NT2/D1 (cell line): ENCODE measurements at regions not wholly inside any gene's neighbourhood (a gene's known extent, or its start where the extent isn't known, plus 50 kb on each side); places are given as distances from the start of the nearest gene placed in this dataset.

Experiments
- DNase-seq: peaks from one replicate; pipeline ENCODE4 v3.0.0-alpha.2; 2011; ENCODE audit warnings: low read depth, low spot score
- H3K27me3 ChIP-seq: 2 replicates; pipeline ENCODE4 v1.6.0; 2011; ENCODE audit warnings: mild to moderate bottlenecking; ENCODE audit not compliant: insufficient read length, insufficient read depth
- H3K36me3 ChIP-seq: 2 replicates; pipeline ENCODE4 v1.6.1; 2011; ENCODE audit warnings: mild to moderate bottlenecking, low read length, mixed read lengths; ENCODE audit not compliant: insufficient read depth, insufficient read length
- H3K4me1 ChIP-seq: 2 replicates; pipeline ENCODE4 v1.5.1; 2011; ENCODE audit not compliant: insufficient read depth, insufficient read length
- H3K4me3 ChIP-seq: 2 replicates; pipeline ENCODE4 v1.5.1; 2011; ENCODE audit warnings: low read depth; ENCODE audit not compliant: insufficient read length
- H3K9ac ChIP-seq: 2 replicates; pipeline ENCODE4 v1.6.0; 2011; ENCODE audit warnings: low read depth; ENCODE audit not compliant: insufficient read length
- H3K9me3 ChIP-seq: 2 replicates; pipeline ENCODE4 v1.5.1; 2011; ENCODE audit warnings: mild to moderate bottlenecking, low read length; ENCODE audit not compliant: insufficient read depth
- SUZ12 ChIP-seq: IDR thresholded peaks from 2 replicates; pipeline ENCODE4 v1.6.1; 2011; ENCODE audit not compliant: insufficient read length, insufficient read depth; ENCODE audit errors: extremely low read depth
- YY1 ChIP-seq: IDR thresholded peaks from 2 replicates; pipeline ENCODE4 v1.6.1; 2011; ENCODE audit not compliant: insufficient read length, insufficient read depth
- ZNF274 ChIP-seq: IDR thresholded peaks from 2 replicates; pipeline ENCODE4 v1.6.1; 2011; ENCODE audit warnings: mild to moderate bottlenecking, low read depth, low read length

DNA sequence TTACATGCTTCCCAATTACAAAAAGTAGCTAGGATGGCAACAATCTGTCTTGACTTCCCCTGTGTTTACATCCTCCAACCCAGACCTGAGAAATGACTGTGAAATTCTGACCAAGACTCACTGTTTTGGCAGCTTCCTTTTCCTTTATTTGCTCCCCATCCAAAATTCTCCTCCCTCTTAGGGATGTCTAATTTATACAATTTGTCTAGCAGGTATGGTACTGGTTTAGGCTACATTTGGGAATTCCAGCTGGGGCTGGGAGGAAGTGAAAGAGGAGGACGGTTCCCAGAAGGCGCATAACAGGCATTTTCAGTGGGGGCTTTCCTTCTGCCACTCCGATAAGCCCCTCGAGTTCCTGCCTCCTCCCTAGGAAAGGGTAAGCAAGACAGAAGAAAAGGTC, 231.5 kb upstream of the BTBD3 start:
- Histone ChIP-seq H3K4me3 (no peak overlapping the region), H3K9me3 (no peaks in the 10 kb centered on the region), H3K9ac (no peak overlapping the region), H3K36me3 (no peaks in the 10 kb centered on the region), H3K4me1 (no peaks in the 10 kb centered on the region), H3K27me3 (no peaks in the 10 kb centered on the region)
- no peak for DNase-seq
- no peak for TF ChIP-seq YY1
- TF ChIP-seq ZNF274 = no peak
- TF ChIP-seq SUZ12 = no peak

- H3K36me3 ChIP-seq = no peaks in the 10 kb centered on the region
- TF ChIP-seq ZNF274 = no peak
- TF ChIP-seq SUZ12 = no peak
- TF ChIP-seq YY1 = no peak
- H3K9ac ChIP-seq = no peak overlapping the region
- no peaks in the 10 kb centered on the region for H3K27me3 ChIP-seq
- H3K4me1 ChIP-seq = no peaks in the 10 kb centered on the region
- no peak for DNase-seq
- no peak overlapping the region for H3K4me3 ChIP-seq
- no peaks in the 10 kb centered on the region for H3K9me3 ChIP-seq
Measured at GRCh38 chr20:11686820-11687543, 230.7 kb upstream of the BTBD3 start.

GRCh38 chr20:11687546-11688292, 230.0 kb upstream of the BTBD3 start:
- no peak overlapping the region for H3K9ac ChIP-seq

DNA sequence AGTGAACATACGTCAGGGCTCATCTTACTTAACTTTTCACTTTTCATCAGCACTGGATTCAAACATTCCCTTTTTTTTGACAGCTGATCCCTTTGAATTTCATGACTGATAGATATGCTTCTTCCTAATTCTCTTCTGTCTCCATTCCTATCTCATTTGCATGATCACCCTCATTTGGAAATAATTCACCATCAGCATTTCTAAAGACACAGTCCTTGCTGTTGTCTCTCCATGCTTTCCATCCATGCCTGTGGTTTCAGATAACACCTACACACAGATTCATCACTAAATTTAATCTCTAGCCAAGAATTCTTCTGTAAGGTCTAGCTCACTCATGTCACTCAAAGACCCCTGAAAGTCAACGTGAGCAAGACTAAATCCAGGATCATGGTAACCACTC, 228.4 kb upstream of the BTBD3 start:
- Histone ChIP-seq H3K36me3 (no peaks in the 10 kb centered on the region), H3K9me3 (no peaks in the 10 kb centered on the region), H3K4me1 (no peaks in the 10 kb centered on the region), H3K9ac (no peak overlapping the region), H3K4me3 (no peak overlapping the region), H3K27me3 (no peaks in the 10 kb centered on the region)
- TF ChIP-seq SUZ12 = no peak
- no peak for TF ChIP-seq ZNF274
- no peak for TF ChIP-seq YY1
- DNase-seq = no peak

More at GRCh38 chr20:11687546-11688292, 230.0 kb upstream of the BTBD3 start:
- Histone ChIP-seq H3K36me3 (no peaks in the 10 kb centered on the region), H3K9me3 (no peaks in the 10 kb centered on the region), H3K4me1 (no peaks in the 10 kb centered on the region), H3K27me3 (no peaks in the 10 kb centered on the region), H3K4me3 (no peak overlapping the region)
- TF ChIP-seq SUZ12 (no peak), ZNF274 (no peak), YY1 (no peak)
- DNase-seq = no peak

DNA sequence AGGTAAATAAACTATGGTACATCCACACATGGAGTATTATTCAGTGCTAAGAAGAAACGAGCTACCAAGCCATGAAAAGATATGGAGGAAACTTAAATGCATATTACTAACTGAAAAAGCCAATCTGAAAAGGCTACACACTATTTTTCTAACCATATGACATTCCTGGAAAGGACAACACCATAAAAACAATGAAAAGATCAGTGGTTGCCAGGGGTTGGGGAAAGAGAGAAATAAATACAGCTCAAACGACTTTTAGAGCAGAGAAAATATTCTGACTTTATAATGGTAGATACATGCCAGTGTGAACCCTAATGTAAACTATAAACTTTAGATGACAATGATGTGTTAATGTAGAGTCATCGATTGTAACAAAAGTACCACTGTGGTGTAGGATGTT, 225.9 kb upstream of the BTBD3 start:
- Histone ChIP-seq H3K27me3 (no peaks in the 10 kb centered on the region), H3K9me3 (no peaks in the 10 kb centered on the region), H3K36me3 (no peaks in the 10 kb centered on the region), H3K4me1 (no peaks in the 10 kb centered on the region), H3K9ac (no peak overlapping the region), H3K4me3 (no peak overlapping the region)
- TF ChIP-seq SUZ12 (no peak), YY1 (no peak), ZNF274 (no peak)
- DNase-seq = no peak

DNA sequence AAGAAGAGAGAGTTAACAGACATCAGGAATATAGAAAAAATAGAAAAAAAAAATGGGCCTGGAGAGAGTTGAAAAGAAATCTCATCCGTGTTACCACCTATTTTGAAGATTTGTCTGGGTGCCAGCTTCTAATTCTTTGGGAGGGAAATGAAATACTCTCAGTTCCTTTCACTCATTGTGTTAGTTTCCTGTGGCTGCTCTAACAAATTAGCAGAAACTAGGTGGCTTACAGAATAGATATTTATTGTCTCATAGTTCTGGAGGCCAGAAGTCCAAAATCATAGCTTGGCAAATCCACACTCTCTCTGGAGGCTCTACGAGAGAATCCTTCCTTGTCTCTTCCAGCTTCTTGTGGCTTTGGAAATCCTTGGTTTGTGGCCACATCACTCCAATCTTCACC, 225.1 kb upstream of the BTBD3 start:
- no peak for TF ChIP-seq YY1
- no peak for TF ChIP-seq ZNF274
- TF ChIP-seq SUZ12 = no peak
- H3K4me1 ChIP-seq = no peaks in the 10 kb centered on the region

GRCh38 chr20:11694467-11694866, 223.2 kb upstream of the BTBD3 start:
- Histone ChIP-seq H3K36me3 (no peaks in the 10 kb centered on the region), H3K9ac (no peak overlapping the region), H3K9me3 (peaks cover 7% of the 10 kb centered on the region; the same call in 1 of the 2 replicates), H3K27me3 (no peaks in the 10 kb centered on the region), H3K4me3 (no peak overlapping the region), H3K4me1 (no peaks in the 10 kb centered on the region)
- DNase-seq = no peak
- no peak for TF ChIP-seq ZNF274
- no peak for TF ChIP-seq SUZ12
- no peak for TF ChIP-seq YY1

More for the DNA sequence above, 225.1 kb upstream of the BTBD3 start:
- no peaks in the 10 kb centered on the region for H3K36me3 ChIP-seq
- no peaks in the 10 kb centered on the region for H3K27me3 ChIP-seq
- H3K9me3 ChIP-seq = peaks cover 3% of the 10 kb centered on the region; the same call in 1 of the 2 replicates
- no peak overlapping the region for H3K9ac ChIP-seq
- H3K4me3 ChIP-seq = no peak overlapping the region
- no peak for DNase-seq
